ENCODE measurements at regions not wholly inside any gene's neighbourhood (a gene's known extent, or its start where the extent isn't known, plus 50 kb on each side); places are given as distances from the start of the nearest gene placed in this dataset.

DNA sequence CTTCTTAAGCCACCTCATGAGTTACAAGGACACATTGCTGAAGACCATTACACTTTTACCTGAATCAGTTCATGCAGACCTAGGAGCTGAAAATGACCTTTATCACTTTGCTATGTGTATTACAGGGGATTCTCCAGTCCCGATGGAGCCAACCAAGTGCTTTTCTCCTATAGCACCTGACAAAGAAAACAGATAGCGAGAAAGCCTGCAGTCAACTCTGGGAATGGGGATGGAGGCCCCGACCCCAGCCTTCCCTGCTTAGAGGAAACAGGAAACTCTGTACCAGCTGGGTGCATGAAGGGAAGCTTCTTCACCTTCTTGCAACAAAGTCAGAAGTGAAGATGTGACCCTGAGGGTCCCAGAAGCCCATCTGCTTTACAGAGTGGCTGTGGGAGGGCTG lies 168.3 kb upstream of the SEMA6D start:
- Histone ChIP-seq H3K4me1 (ENCODE audit: control insufficient read depth in 1 of 2, insufficient read depth in 2 of 2, low read length in 2 of 2) (no peaks in the 10 kb centered on the region), H3K27me3 (ENCODE audit: low read depth, low read length) (no peaks in the 10 kb centered on the region), H3K36me3 (ENCODE audit: control insufficient read depth in 1 of 2, insufficient read depth in 2 of 2, low read length in 2 of 2) (no peaks in the 10 kb centered on the region), H3K4me3 (ENCODE audit: low read depth in 1 of 2, low read length in 2 of 2) (no peak overlapping the region), H3K9me3 (ENCODE audit: control insufficient read depth in 1 of 2, low read length in 2 of 2) (no peaks in the 10 kb centered on the region), H3K27ac (ENCODE audit: low read length) (no peak overlapping the region)

DNA sequence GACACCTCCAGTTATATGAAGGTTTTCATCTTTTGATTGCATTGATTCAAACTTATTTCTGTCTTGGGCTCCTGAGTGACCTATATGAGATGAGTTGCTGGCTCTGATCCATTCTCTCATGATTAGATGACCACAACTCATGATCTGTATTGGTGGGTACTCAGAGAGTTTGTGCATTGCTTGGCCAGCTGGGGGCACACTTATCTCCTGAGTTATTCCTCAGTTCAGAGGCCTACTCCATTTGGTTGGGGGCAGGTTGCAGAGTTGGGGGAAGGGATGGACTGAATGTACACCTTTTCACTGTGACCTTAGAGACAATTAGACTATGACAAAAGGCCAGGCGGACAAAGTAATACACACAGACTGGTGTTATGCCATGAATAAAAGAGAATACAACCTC lies 166.2 kb upstream of the SEMA6D start:
- Histone ChIP-seq H3K4me1 (ENCODE audit: control insufficient read depth in 1 of 2, insufficient read depth in 2 of 2, low read length in 2 of 2) (no peaks in the 10 kb centered on the region), H3K9me3 (ENCODE audit: control insufficient read depth in 1 of 2, low read length in 2 of 2) (no peaks in the 10 kb centered on the region), H3K4me3 (ENCODE audit: low read depth in 1 of 2, low read length in 2 of 2) (no peak overlapping the region), H3K27ac (ENCODE audit: low read length) (no peak overlapping the region), H3K36me3 (ENCODE audit: control insufficient read depth in 1 of 2, insufficient read depth in 2 of 2, low read length in 2 of 2) (no peaks in the 10 kb centered on the region), H3K27me3 (ENCODE audit: low read depth, low read length) (no peaks in the 10 kb centered on the region)

DNA sequence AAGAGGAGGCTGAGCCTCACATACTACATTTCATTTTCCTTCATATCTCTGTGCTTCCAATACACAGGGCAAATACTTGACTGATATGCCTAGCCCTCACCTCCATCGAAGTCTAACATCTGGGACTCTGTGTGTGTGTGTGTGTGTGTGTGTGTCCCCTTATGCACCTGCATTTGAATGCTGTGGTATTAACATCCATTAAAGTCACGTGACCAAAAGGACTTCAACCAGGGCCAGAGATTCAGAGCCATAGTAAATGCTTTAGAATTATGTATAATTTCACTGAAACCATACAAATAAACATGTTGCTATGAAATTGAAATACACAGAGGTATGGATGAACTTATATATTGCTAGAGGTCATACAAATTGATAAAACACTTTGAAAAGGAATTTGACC lies 165.8 kb upstream of the SEMA6D start:
- H3K27me3 ChIP-seq (ENCODE audit: low read depth, low read length), result no peaks in the 10 kb centered on the region
- no peaks in the 10 kb centered on the region for H3K9me3 ChIP-seq (ENCODE audit: control insufficient read depth in 1 of 2, low read length in 2 of 2)
- H3K4me3 ChIP-seq (ENCODE audit: low read depth in 1 of 2, low read length in 2 of 2), result no peak overlapping the region

DNA sequence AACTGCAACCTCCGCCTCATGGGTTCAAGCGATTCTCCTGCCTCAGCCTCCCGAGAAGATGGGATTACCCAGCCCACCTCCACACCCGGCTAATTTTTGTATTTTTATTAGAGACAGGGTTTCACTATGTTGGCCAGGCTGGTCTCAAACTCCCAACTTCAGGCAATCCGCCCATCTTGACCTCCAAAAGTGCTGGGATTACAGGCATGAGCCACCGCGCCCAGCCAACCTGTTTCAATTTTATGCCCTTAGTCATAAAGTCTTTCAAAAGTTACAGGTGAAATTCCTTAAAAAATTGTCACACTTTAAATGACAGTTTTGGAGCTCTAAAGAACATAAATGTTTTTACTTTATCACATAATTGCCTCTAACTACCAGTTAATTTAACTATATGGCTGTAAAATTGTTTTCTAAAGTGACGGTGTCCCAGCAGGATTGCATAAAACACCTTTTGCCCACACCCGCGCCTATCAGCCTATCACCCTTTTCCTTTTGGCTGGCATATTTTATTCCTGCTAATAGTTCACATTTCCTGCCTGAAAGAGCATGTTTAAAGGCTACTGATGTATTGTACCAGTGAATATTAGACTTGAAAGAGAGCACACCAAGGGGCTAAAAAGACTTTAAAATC lies 164.2 kb upstream of the SEMA6D start:
- Histone ChIP-seq H3K27ac (ENCODE audit: low read length) (no peak overlapping the region), H3K4me3 (ENCODE audit: low read depth in 1 of 2, low read length in 2 of 2) (no peak overlapping the region), H3K4me1 (ENCODE audit: control insufficient read depth in 1 of 2, insufficient read depth in 2 of 2, low read length in 2 of 2) (no peaks in the 10 kb centered on the region), H3K36me3 (ENCODE audit: control insufficient read depth in 1 of 2, insufficient read depth in 2 of 2, low read length in 2 of 2) (no peaks in the 10 kb centered on the region), H3K9me3 (ENCODE audit: control insufficient read depth in 1 of 2, low read length in 2 of 2) (no peaks in the 10 kb centered on the region), H3K27me3 (ENCODE audit: low read depth, low read length) (no peaks in the 10 kb centered on the region)

More for the DNA sequence above, 165.8 kb upstream of the SEMA6D start:
- Histone ChIP-seq H3K36me3 (ENCODE audit: control insufficient read depth in 1 of 2, insufficient read depth in 2 of 2, low read length in 2 of 2) (no peaks in the 10 kb centered on the region), H3K4me1 (ENCODE audit: control insufficient read depth in 1 of 2, insufficient read depth in 2 of 2, low read length in 2 of 2) (no peaks in the 10 kb centered on the region), H3K27ac (ENCODE audit: low read length) (no peak overlapping the region)

DNA sequence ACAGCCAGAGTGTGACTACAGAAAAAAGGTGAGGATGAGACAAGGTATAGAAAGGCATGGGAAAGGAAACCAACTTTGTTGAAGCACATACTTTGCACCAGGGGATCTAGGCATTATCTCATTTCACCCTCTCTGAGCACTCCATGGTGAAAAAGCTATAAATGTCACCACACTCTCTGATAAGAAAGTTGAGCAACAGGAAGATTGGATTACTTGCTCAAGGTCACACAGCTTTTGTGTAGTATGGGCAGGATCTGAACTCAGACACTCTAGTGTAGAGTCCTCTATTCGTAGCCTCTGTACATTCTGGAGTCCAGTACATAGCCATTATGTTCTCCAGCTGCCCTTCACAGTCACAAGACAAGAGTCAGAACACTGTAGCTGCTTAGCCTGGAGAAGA lies 163.4 kb upstream of the SEMA6D start:
- no peaks in the 10 kb centered on the region for H3K36me3 ChIP-seq (ENCODE audit: control insufficient read depth in 1 of 2, insufficient read depth in 2 of 2, low read length in 2 of 2)
- H3K4me1 ChIP-seq (ENCODE audit: control insufficient read depth in 1 of 2, insufficient read depth in 2 of 2, low read length in 2 of 2), result no peaks in the 10 kb centered on the region
- H3K4me3 ChIP-seq (ENCODE audit: low read depth in 1 of 2, low read length in 2 of 2), result no peak overlapping the region
- H3K27ac ChIP-seq (ENCODE audit: low read length), result no peak overlapping the region
- H3K27me3 ChIP-seq (ENCODE audit: low read depth, low read length), result no peaks in the 10 kb centered on the region
- no peaks in the 10 kb centered on the region for H3K9me3 ChIP-seq (ENCODE audit: control insufficient read depth in 1 of 2, low read length in 2 of 2)

DNA sequence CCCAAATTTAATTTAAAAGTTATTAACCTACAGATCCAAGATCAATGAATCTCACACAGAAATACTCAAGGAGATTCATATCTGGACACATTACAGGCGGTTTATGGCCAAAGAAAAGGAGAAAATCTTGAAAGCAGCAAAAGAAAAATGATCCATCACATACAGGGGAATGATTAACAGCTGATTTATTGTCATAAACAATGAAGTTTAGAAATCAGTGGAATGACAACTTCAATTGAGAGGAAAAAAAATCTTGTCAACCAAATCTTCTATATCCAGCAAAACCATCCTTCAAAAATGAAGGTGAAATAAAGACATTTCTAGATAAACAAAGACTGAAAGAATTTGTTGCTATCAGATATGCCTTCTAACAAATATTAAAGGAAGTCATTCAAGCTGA lies 156.2 kb upstream of the SEMA6D start:
- Histone ChIP-seq H3K9me3 (ENCODE audit: control insufficient read depth in 1 of 2, low read length in 2 of 2) (peaks cover 5 to 7% of the 10 kb centered on the region in 2 donors), H3K36me3 (ENCODE audit: control insufficient read depth in 1 of 2, insufficient read depth in 2 of 2, low read length in 2 of 2) (no peaks in the 10 kb centered on the region), H3K27me3 (ENCODE audit: low read depth, low read length) (no peaks in the 10 kb centered on the region), H3K4me3 (ENCODE audit: low read depth in 1 of 2, low read length in 2 of 2) (no peak overlapping the region), H3K4me1 (ENCODE audit: control insufficient read depth in 1 of 2, insufficient read depth in 2 of 2, low read length in 2 of 2) (no peaks in the 10 kb centered on the region), H3K27ac (ENCODE audit: low read length) (no peak overlapping the region)

DNA sequence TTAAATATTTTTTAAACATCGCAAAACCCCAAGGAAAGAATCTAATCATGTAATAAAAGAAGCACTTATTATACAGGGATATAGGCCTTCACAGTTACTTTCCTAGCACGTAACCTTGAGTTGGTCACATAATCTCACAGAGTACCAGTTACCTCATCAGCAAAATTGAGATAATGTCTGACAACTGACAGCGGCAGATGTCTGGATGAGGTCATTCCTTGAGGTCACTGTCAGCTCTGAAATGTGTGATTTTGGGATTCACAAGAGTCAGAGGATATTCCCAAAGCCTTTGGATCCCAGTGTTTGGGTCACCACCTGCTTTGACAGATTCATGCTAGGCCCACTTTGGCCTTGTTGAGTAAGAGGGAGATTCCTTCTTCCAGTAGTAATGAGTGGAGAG lies 151.4 kb upstream of the SEMA6D start:
- H3K9me3 ChIP-seq (ENCODE audit: control insufficient read depth in 1 of 2, low read length in 2 of 2), result peaks cover 2 to 4% of the 10 kb centered on the region in 2 donors
- peaks cover 0 to 7% of the 10 kb centered on the region in 2 donors for H3K4me1 ChIP-seq (ENCODE audit: control insufficient read depth in 1 of 2, insufficient read depth in 2 of 2, low read length in 2 of 2)
- H3K4me3 ChIP-seq (ENCODE audit: low read depth in 1 of 2, low read length in 2 of 2), result no peak overlapping the region
- no peaks in the 10 kb centered on the region for H3K36me3 ChIP-seq (ENCODE audit: control insufficient read depth in 1 of 2, insufficient read depth in 2 of 2, low read length in 2 of 2)
- no peaks in the 10 kb centered on the region for H3K27me3 ChIP-seq (ENCODE audit: low read depth, low read length)
- H3K27ac ChIP-seq (ENCODE audit: low read length), result no peak overlapping the region

DNA sequence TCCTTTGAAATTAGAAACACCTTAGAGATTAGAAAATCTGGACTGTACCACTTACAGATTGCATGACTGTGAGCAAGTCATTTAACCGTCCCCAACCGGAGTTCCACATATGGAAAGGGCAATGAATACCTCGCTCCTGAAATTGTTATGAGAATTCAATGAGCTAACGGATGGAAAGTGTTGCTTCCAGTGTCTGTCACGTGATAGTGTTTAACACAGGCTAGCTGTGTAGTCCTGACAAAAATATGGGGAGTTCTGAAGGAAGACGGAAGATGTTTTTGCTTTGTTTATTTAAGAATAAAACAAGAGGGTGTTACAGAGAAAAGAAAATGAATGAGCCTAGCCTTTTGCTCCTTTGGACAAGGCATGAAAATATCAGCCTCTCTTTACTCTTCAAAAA lies 150.7 kb upstream of the SEMA6D start:
- no peaks in the 10 kb centered on the region for H3K9me3 ChIP-seq (ENCODE audit: control insufficient read depth in 1 of 2, low read length in 2 of 2)
- no peak overlapping the region for H3K4me3 ChIP-seq (ENCODE audit: low read depth in 1 of 2, low read length in 2 of 2)
- H3K27me3 ChIP-seq (ENCODE audit: low read depth, low read length), result no peaks in the 10 kb centered on the region
- H3K27ac ChIP-seq (ENCODE audit: low read length), result no peak overlapping the region
- H3K36me3 ChIP-seq (ENCODE audit: control insufficient read depth in 1 of 2, insufficient read depth in 2 of 2, low read length in 2 of 2), result no peaks in the 10 kb centered on the region
- H3K4me1 ChIP-seq (ENCODE audit: control insufficient read depth in 1 of 2, insufficient read depth in 2 of 2, low read length in 2 of 2), result peaks cover 0 to 11% of the 10 kb centered on the region in 2 donors

DNA sequence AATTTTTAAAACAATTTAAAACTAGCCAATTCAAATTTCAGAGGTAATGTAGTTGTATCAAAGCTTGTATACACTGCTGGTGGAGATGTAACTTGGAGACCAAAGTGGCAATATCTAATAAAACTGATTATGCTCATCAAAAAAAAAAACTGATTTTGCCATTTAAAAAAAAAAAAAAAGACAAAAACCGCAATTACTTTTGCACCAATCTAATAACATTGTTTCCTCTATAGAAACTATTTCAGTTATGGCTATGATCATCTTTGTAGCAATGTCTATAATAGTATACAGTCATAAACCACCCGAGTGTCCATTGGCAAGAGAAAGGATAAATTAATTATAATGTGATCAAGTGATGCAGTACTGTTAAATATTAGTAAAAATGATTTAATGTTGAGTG lies 149.3 kb upstream of the SEMA6D start:
- no peaks in the 10 kb centered on the region for H3K36me3 ChIP-seq (ENCODE audit: control insufficient read depth in 1 of 2, insufficient read depth in 2 of 2, low read length in 2 of 2)
- peaks cover 0 to 11% of the 10 kb centered on the region in 2 donors for H3K4me1 ChIP-seq (ENCODE audit: control insufficient read depth in 1 of 2, insufficient read depth in 2 of 2, low read length in 2 of 2)
- H3K27me3 ChIP-seq (ENCODE audit: low read depth, low read length), result no peaks in the 10 kb centered on the region
- H3K4me3 ChIP-seq (ENCODE audit: low read depth in 1 of 2, low read length in 2 of 2), result no peak overlapping the region
- H3K27ac ChIP-seq (ENCODE audit: low read length), result no peak overlapping the region
- no peaks in the 10 kb centered on the region for H3K9me3 ChIP-seq (ENCODE audit: control insufficient read depth in 1 of 2, low read length in 2 of 2)

DNA sequence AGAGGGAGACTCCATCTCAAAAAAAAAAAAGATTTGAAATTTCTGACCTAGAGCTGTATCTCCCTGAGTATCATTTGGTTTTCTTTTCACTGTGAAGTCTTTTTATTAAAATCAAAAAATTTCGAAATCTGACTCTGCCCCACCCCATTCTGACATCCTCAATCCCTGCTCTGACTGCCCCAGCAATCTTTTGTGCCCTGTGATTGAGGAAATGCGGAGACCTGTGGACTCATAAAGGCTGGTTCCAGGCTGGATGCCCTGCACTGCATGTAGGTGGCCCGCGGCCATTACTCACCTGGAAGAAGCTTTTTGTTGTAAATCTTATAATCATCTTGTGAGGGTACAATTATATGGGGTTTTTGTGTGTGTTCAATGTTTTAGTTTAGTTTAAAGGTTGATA lies 147.3 kb upstream of the SEMA6D start:
- no peaks in the 10 kb centered on the region for H3K27me3 ChIP-seq (ENCODE audit: low read depth, low read length)
- H3K4me1 ChIP-seq (ENCODE audit: control insufficient read depth in 1 of 2, insufficient read depth in 2 of 2, low read length in 2 of 2), result peaks cover 0 to 11% of the 10 kb centered on the region in 2 donors
- no peak overlapping the region for H3K27ac ChIP-seq (ENCODE audit: low read length)
- H3K9me3 ChIP-seq (ENCODE audit: control insufficient read depth in 1 of 2, low read length in 2 of 2), result no peaks in the 10 kb centered on the region
- no peak overlapping the region for H3K4me3 ChIP-seq (ENCODE audit: low read depth in 1 of 2, low read length in 2 of 2)
- H3K36me3 ChIP-seq (ENCODE audit: control insufficient read depth in 1 of 2, insufficient read depth in 2 of 2, low read length in 2 of 2), result no peaks in the 10 kb centered on the region

DNA sequence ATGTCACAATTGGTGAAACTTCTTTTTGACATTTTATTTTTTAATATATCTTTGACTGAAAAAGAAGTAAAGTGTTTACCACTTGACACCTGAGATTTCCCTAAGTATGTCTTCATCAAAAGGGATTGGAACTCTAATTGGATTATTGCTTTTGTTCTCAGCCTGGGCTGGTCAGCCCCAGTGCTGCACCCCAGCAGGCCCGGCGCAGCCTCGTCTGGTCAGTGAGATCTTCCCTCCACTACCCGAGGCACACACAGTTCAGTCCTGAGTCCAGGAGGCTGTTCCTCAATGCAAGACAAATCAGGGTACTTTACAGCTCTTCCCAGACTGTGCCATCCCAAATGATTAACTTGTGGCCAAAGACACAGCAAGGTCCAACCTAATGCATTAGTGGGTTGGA lies 146.9 kb upstream of the SEMA6D start:
- H3K9me3 ChIP-seq (ENCODE audit: control insufficient read depth in 1 of 2, low read length in 2 of 2), result no peaks in the 10 kb centered on the region
- H3K27ac ChIP-seq (ENCODE audit: low read length), result no peak overlapping the region
- H3K4me3 ChIP-seq (ENCODE audit: low read depth in 1 of 2, low read length in 2 of 2), result no peak overlapping the region
- no peaks in the 10 kb centered on the region for H3K27me3 ChIP-seq (ENCODE audit: low read depth, low read length)
- no peaks in the 10 kb centered on the region for H3K36me3 ChIP-seq (ENCODE audit: control insufficient read depth in 1 of 2, insufficient read depth in 2 of 2, low read length in 2 of 2)
- peaks cover 0 to 11% of the 10 kb centered on the region in 2 donors for H3K4me1 ChIP-seq (ENCODE audit: control insufficient read depth in 1 of 2, insufficient read depth in 2 of 2, low read length in 2 of 2)

DNA sequence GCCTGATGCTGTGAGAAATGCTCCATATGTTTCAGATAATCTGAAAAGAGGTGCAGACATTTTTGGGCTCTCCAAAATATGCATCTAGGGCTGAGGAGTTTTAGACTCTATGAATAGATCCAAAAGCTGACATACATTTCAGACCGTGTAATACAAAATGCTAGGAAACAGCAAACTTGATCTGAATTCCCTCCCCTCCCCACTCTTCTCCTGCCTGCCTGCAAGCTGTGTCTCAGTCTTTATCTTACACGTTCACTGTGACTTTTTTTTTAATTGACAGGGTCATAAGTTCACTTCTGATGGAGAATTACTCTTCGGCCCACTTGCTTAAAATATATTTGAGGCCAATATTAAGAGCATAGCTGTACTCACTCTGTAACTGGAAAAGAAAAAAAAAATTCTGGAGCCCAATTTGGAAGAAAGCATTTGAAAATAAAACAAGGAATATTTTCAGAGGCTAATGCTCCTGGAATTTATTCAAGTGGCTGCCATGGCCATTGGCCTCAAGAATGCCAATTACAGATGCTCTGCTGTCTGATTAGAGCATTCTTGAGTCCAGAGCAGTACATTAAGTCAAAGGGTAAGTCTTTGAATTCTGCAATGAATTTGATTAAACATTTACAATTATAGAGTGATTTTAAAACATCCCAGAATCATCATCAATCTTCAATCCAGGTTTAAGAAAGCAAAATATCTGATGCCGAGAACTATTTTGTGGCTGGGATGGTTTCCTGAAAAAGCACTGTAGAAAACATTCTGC lies 146.2 kb upstream of the SEMA6D start:
- Histone ChIP-seq H3K27ac (ENCODE audit: low read length) (no peak overlapping the region), H3K4me1 (ENCODE audit: control insufficient read depth in 1 of 2, insufficient read depth in 2 of 2, low read length in 2 of 2) (peaks cover 0 to 11% of the 10 kb centered on the region in 2 donors), H3K4me3 (ENCODE audit: low read depth in 1 of 2, low read length in 2 of 2) (no peak overlapping the region), H3K36me3 (ENCODE audit: control insufficient read depth in 1 of 2, insufficient read depth in 2 of 2, low read length in 2 of 2) (no peaks in the 10 kb centered on the region), H3K9me3 (ENCODE audit: control insufficient read depth in 1 of 2, low read length in 2 of 2) (no peaks in the 10 kb centered on the region), H3K27me3 (ENCODE audit: low read depth, low read length) (no peaks in the 10 kb centered on the region)

Data from muscle layer of duodenum (tissue), 2 donors.